ENCODE measurements at regions not wholly inside any gene's neighbourhood (a gene's known extent, or its start where the extent isn't known, plus 50 kb on each side); places are given as distances from the start of the nearest gene placed in this dataset.

- no peak for DNase-seq (ENCODE audit: low read depth, low spot score)
- no peaks in the 10 kb centered on the region for H3K27me3 ChIP-seq (ENCODE audit: control insufficient read depth in 2 of 2, insufficient read depth in 2 of 2, low read length in 2 of 2)
- POLR2A ChIA-PET = no interaction called here
- peaks cover 14% of the 10 kb centered on the region for H3K4me1 ChIP-seq (ENCODE audit: control insufficient read depth, extremely low read depth, insufficient read depth, low read length)
- TF ChIP-seq CTCF (IDR thresholded peaks at IDR 0.05; ENCODE audit: extremely low read depth in 1 of 2, insufficient read depth in 1 of 2, low read depth in 1 of 2, low read length in 2 of 2) = no peak
- no peak for TF ChIP-seq POLR2AphosphoS5 (IDR thresholded peaks at IDR 0.05; ENCODE audit: insufficient read depth, low read depth, low read length)
- TF ChIP-seq EZH2 (IDR thresholded peaks at IDR 0.05; ENCODE audit: borderline replicate concordance, low read depth, low read length, severe bottlenecking) = no peak
- no peak for TF ChIP-seq JUN (IDR thresholded peaks at IDR 0.05; ENCODE audit: borderline replicate concordance, insufficient read depth, insufficient read length, low read depth)
- TF ChIP-seq GATA2 (IDR thresholded peaks at IDR 0.05; ENCODE audit: insufficient read depth, insufficient read length, low read depth, low read length) = no peak
- TF ChIP-seq, protein P1, sequence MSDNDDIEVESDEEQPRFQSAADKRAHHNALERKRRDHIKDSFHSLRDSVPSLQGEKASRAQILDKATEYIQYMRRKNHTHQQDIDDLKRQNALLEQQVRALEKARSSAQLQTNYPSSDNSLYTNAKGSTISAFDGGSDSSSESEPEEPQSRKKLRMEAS (IDR thresholded peaks at IDR 0.05; ENCODE audit: insufficient read depth, insufficient read length) = no peak
- TF ChIP-seq POLR2A (IDR thresholded peaks at IDR 0.05; ENCODE audit: low read depth, low read length) = no peak
- TF ChIP-seq FOS (IDR thresholded peaks at IDR 0.05; ENCODE audit: borderline replicate concordance, insufficient read depth, low read length) = no peak
- no peak for TF ChIP-seq MYC (IDR thresholded peaks at IDR 0.05; ENCODE audit: low read depth, low read length)
- no peak overlapping the region for H2AFZ ChIP-seq (ENCODE audit: low read depth, low read length)
- no peaks in the 10 kb centered on the region for H4K20me1 ChIP-seq (replicated peaks; ENCODE audit: control insufficient read depth, extremely low read depth, insufficient read depth, low read length)
- BruUV-seq (replicated peaks) = no TSS peak
- dilution Hi-C loops (cut with MboI; ENCODE audit: extremely low pct_ligation_motif_present, low sequenced_read_pairs) = no loop called here
- intact Hi-C loops (cut with micrococcal nuclease) = no loop called here
- no peaks in the 10 kb centered on the region for H3K36me3 ChIP-seq (ENCODE audit: control insufficient read depth in 2 of 2, extremely low read depth in 1 of 2, insufficient read depth in 2 of 2, low read length in 2 of 2)
- H3K9ac ChIP-seq (replicated peaks; ENCODE audit: extremely low read depth, insufficient read depth, low read length) = no peak overlapping the region
- H3K79me2 ChIP-seq (ENCODE audit: control insufficient read depth, insufficient read depth, low read length) = no peaks in the 10 kb centered on the region
- H3K4me3 ChIP-seq (replicated peaks in 1 of 3; ENCODE audit: insufficient read depth in 1 of 3, low read depth in 1 of 3, low read length in 3 of 3) = no peak overlapping the region
- FAIRE-seq = peak; percentile 67
- H3K27ac ChIP-seq (ENCODE audit: insufficient read depth, low read depth, low read length) = no peak overlapping the region
- no peaks in the 10 kb centered on the region for H3K9me3 ChIP-seq (replicated peaks; ENCODE audit: control insufficient read depth, insufficient read depth, low read length)
- CTCF ChIA-PET = interaction anchor here (1.1 to 3.7 kb wide), 2 partner anchors 22 to 29 kb away, joined by 3 to 33 read pairs; no protein-coding TSS in a partner anchor
- no peak overlapping the region for H3K4me2 ChIP-seq (ENCODE audit: insufficient read depth, low read length)
- no peaks in the 10 kb centered on the region for H3K9me1 ChIP-seq (replicated peaks; ENCODE audit: control insufficient read depth, extremely low read depth, insufficient read depth, low read length)
Observed at GRCh38 chr6:105453968-105454367, 51.1 kb upstream of the PREP start.
